ENCODE measurements at regions not wholly inside any gene's neighbourhood (a gene's known extent, or its start where the extent isn't known, plus 50 kb on each side); places are given as distances from the start of the nearest gene placed in this dataset.
"Not testable (repeated sequence)": the region's sequence is repeated elsewhere in the genome, so short reads cannot be mapped to it uniquely, and the experiment has no call there.

DNA sequence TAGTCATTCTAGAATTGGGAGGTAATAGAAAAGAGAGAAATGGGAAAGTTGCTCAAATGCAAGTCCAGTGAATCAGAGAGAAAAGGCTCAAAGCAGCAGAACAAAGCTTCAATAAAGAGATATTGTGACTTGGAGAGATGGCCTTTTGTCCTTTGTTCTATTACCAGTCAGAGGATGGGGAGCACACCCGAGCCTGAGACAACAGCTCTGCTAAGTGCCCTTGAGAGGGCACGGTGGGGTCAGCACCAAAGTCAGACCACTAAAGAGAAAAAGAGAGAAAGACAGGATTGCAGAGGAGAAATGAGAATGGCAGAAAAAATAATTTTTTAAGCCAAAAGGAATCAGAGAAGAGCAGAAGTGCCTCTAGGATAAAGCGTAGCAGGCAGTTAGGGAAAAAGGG, 553.1 kb downstream of the TTLL7 start:
- not testable (repeated sequence) for DNase-seq

DNA sequence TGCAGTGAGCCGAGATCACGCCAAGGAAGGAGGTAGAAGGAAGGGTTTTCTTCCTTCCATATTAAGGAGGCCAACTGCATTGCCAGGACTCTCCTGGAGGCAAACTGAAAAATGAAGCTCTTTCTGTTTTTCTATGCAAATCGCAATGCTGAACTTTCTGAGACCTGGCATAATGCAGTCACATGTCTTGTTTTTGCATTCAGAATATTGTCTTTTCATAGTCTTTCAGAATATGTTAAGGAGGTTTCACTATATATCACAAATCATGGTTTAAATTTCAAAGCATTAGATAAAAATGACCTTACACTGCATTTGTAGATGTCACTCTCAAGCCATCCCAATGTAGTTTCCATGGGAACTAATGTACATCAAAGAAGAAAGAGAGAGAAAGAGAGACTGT, 556.5 kb downstream of the TTLL7 start:
- not testable (repeated sequence) for DNase-seq

DNA sequence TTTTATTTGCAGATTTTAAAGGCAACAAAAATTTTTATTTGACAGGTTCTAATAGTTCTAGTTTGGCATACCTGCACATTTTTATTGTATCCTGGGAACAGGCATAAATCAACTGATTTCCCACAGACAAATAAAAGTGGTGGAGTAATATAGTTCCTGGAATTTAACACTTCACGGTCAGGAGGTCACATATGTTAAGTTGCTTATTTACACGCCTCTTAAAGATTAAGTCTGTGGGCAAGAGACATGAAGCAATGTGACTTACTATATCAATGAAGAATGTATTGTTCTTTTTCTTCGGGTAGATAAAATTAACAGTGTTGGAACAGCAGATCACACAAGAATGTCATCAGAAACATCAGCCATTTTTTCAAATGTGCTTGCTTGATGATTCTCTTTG, 558.3 kb downstream of the TTLL7 start:
- DNase-seq, result not testable (repeated sequence)

DNA sequence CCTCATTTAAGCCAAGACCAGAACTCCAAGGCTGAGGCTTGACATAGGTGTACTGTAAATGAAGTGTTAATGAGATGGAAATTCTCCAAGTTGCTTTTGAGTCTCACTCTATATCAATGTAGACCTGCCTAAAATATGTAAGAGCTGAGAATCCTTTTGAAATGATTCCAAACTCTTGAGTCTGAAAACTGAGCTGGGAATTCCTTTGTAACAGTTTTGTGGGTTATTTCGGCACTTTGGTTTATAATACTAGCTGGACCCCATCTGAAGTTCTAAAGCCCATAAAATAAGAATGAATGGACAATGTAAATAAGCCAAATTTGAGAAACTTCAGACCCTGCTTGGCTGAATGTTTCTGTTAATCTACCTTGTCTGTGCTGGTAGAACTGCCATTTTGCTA, 558.9 kb downstream of the TTLL7 start:
- DNase-seq, result not testable (repeated sequence)

DNA sequence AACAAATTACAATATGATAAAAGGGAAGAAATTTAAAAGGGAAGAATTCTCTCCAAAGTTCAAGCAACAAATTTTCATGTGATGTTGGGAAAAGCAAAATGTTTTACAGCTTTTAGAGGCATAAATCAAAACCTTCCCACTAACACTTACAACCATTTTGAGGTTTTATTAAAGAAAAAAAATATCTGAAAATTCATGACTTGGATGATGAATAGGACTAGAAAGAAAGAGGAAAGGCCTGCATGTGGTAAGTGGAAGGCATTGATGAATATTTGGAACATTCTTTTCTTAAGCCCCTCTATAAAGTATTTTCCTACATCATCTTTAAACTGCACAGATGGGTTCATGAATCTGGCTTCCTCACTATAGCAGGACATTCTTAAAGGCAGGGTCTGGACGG, 560.6 kb downstream of the TTLL7 start:
- not testable (repeated sequence) for DNase-seq

DNA sequence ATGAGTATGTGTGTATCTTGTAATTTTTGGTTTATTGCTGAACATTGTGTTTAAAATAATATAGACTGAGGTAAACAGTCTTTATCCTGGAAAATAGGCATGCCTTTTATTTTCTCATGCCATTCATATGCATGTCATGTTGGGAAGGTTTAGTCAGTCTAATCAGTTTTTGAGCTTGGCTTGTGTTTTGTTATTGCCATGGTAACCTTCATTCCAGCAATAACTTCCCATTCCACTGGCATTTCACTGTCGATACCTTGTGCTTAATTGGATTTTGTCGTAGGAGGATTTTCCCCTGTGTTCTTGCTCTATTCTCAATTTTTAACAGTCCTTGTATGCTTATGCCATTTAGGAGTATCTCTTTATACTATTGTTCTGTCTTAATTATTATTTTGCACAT, 563.6 kb downstream of the TTLL7 start:
- DNase-seq, result not testable (repeated sequence)

DNA sequence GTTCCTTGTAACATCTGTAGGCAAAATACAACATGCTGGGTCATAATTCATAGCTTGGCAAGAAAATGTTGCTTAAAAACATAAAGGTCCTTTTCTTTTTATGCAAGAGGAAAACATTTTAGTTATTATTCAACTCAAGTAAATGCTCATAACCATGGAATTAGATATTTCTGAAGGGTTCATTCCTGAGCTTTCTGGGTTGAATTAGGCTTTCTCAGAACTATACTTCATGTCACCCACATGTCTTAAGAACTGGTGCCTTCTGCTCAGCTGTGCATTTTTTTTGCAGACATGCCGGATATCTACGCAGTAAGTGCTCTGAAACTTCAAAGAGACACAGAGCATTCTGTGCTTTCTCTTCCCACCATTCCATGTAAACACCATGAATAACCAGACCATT, 571.4 kb downstream of the TTLL7 start:
- DNase-seq, result not testable (repeated sequence)

DNA sequence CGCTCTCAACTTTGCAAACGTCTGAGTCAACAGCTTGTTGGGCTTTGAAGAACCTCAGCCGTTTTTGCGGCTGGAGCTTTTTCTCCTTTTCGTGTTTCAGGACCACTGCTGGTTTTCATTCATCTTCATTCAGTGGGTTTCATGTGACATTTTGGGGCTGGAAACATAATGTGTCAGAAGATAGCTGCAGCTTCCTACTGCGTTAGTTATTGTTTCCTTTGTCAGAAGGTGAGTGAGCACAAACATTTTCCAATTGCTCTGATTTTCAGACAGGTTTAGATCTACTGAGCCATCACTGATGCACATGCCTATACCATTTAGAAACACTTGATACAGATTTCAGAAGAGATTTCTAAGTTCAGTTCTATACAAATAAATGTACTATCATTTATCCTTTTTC, 575.5 kb downstream of the TTLL7 start:
- not testable (repeated sequence) for DNase-seq

DNA sequence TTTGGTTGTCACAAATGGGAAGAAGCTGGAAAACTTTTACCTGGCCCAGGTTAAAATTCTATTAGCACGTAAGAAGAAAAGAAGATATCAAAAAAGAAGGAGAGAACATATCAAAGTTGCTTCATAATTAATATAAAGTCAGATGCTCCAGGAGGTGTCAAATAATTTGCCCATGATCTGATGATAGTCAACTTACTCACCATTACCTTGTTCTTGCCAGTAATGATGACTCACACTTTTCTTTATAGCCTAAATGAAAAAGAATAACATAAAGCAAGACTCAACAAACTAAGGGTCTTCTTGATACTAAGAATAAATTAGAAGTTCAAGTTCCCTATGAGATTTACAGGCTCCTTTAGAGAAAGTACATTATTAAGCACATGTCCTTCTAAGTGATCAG, 580.4 kb downstream of the TTLL7 start:
- no peak for DNase-seq

DNA sequence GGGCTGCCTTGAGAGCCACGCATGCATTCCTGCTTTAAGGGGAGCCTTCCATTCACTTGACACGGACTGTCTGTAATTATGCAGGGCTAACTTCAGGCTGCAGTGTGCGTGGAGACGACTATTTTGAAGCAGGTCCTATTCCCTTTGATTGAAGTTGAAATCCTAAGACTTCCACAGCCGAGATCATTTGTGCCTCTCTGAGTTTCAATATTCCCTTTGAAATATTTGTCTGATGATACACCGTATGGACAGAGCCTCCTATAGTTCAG, 585.2 kb downstream of the TTLL7 start:
- DNase-seq, result not testable (repeated sequence)

DNA sequence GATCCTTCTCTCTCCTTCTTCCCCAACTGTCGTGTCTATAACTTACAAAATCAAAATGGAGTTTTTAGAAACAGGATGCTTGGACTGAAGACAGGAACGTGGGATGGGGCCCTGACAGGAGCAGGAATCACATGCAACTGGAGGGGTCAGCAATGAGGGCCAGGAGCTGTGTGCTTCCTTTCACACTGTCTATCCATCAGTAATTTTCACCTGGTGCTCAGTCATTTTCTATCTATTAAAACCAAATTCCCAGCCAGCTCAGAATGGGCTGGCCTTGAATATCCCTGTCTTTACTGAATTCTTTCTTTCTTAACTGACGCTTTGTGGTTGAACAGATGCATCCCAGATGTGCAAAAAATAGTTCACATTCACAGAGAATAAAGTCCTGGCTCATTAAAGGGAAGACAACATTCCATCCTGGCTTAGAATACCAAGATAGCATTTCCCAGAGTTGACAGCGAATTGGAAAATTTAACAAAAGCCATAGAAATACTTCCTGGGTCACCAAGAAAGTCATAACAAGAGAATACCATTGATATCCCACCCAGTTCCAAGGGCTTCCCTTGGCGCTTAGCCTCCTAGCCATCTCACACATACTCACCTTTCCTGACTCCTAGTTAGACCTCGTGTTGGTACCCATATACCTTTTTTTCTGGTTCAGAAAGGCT, 588.1 kb downstream of the TTLL7 start:
- not testable (repeated sequence) for DNase-seq

DNA sequence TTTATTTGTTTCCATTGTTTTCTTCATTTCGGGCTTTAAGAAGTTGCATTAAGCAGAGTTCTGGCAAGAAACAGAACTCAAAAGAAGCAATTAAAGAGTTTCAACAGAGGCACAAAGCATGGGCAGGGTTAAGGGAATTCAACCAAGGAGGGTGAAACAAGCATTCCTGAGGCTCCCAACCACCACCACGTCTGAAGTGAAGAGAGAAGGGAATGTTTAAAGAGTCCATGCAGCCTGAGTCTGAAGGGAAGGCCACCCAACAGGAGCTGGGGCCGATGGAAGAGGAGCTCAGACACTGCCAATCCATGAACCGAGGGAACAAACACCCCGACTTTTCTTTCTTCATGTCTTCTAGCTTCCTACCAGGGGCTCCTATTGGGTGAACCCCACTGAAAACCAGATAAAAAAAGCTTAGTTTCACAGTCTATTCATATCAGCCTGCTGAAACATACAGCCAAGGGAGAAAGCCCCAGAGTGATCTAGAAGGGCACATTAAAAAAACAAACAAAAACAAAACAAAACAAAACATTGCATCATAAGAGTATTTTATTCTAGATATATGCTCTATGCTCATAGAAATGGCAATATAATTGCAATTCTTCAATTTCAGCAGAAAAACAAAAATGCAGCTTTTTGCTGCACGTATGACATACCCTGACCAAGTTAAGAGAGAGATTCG, 592.1 kb downstream of the TTLL7 start:
- not testable (repeated sequence) for DNase-seq

DNA sequence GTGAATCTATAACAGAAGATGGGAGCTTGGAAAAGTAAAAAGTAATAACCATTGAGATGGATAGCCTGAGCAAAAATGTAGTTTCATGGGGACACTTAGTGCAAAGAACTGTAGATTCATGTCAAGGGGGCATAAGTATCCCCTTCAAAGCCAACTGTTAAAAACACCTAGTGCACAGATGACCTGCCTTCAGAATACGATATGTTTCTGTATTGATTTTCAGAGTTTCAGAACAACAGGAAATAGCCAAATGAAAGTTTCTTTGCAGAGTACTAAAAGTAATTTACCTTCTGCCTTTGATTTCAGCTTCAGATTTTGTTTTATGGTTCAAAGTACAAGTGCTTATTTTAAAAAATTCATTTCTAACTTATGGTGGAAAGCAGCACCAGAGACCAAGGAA, 593.1 kb downstream of the TTLL7 start:
- DNase-seq, result not testable (repeated sequence)

DNA sequence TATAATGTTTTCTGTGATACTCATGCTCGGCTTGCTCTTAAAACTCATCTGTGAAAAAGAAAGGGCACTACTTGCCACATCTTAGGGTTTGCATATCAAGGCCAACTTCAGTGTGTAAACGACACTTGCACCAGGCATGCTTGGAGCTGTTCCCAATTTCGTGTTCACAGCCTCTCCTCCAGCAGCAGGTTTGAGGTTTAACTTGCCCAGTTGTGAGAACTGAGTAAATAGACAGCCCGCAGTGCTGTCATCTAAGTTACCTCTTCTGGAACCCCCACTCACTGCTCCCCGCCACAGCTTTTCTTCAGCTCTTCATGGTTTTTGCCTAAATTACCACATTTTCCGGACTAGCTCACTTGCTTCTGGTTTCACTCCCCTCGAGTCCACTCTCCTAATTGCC, 595.4 kb downstream of the TTLL7 start:
- DNase-seq, result not testable (repeated sequence)

DNA sequence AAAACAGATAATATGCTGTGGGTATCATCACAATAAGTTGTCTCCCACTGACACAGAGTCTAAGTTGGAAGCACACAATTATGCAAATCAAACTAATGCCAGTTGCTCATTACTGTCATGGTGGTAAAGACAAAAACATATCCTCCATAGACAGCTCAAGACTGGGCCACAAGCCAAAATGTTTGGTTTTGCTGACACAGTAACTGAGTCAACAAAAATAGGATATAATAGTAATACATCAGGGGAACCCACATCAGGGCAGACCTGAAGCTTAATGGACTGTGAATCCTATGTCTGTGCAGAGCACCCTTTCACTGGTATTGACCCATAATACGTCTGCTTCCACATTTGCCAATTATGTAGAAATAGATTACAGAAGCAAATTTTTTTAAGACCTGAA, 597.8 kb downstream of the TTLL7 start:
- DNase-seq, result not testable (repeated sequence)

DNA sequence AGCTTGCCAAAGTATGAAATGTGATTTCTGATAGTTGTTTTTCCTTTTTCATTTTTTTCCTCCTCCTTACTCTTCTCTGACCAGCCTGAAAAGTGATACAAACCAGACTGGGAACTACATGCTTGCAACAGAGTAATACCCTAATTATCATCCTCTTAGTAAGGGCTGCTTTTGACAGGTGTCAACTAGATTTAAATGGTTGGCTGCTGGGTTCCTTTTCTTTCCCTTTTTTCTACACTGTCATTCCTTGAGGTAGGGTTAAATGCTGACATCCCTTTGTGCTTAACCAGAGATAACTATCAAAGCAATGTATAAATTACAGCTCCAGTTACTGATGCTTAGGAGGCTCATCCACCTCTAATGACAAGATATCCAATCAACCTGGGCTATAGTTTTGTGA, 598.8 kb downstream of the TTLL7 start:
- not testable (repeated sequence) for DNase-seq

DNA sequence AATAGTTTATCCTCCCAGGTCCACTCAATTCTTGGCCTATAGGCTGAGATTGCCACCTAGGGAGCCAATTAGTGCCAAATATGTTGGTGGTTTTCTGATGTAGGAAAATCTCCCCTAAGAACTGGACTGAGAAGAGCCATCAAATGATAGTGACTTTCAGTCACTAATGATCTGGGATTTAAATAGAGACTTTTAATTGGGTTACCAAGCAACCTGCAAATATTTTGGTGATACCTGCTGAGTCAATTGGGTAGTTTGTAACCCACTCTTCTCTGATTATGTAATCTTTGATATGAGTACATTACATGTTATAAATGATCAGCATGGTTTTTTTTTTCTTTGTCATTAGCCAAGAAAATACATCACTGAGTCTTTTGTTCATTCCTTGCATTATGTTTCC, 600.8 kb downstream of the TTLL7 start:
- not testable (repeated sequence) for DNase-seq

DNA sequence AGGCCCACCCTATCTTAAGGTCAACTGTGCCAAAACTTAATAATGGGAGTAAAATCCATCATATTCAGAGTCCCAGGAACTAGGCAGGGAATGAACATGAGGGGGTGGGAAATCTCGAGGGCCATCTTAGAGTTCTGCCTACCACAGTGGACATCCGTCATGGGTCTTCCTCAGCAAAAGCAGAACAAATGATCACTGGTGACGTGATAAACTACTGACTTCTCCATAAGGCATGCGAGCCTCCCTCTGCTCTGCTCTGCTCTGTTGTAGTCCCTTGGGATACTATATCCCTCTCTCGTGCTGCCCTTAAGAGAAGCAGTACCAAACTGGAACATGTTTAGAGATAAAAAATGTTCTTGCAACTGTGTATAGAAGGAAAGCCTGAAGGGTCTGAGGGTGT, 603.8 kb downstream of the TTLL7 start:
- not testable (repeated sequence) for DNase-seq

DNA sequence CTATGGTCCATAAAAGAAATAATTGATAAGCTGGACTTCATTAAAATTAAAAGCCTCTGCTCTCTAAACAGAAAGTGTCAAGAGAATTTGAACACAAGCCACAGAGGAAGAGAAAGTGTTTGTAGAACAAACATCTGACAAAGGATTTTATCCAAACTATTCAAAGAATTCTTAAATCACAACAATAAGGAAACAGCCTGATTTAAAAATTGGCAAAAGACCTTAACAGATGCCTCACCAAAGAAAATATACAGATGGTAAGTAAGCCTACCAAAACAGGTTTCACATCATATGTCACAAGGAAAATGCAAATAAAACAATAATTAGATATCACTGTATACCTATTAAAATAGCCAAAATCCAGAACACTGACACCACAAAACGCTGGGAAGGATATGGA, 612.0 kb downstream of the TTLL7 start:
- DNase-seq, result not testable (repeated sequence)

DNA sequence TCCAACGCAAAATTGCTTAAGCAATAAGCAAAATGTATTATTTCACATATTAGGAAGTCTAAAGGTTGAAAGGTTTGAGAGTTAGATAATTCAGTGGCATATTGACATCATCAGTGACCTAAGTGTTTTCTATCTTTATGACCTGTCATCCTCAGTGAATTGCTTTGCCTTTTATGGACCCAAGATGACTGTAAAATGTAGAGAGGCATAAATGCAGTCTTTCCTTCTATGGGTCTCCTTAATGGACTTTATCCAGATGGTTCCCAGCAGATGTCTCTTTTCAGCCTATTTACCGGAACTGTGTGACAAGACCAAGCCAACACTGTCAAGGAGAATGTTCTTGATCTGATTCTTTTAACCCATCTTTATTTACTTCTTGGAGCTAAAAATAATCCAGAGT, 615.8 kb downstream of the TTLL7 start:
- DNase-seq, result not testable (repeated sequence)

DNA sequence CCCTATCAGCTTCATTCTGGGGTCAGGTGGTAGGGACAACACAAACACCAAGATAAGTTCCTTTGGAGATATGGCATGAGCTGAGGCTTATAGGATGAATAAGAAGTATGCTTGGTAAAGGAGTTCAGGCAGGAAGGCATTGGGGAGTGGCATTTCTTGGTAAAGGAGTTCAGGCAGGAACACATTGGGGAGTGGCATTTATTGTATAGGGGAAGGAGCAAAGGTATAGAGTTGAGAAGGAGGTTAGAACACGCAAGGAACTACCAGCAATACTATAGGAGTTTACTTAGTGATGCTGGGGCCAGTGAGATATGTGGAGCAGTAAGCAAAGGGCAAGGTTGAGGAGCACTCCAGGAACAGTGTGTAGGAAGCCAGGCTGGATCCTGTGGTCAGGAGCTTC, 625.9 kb downstream of the TTLL7 start:
- not testable (repeated sequence) for DNase-seq

DNA sequence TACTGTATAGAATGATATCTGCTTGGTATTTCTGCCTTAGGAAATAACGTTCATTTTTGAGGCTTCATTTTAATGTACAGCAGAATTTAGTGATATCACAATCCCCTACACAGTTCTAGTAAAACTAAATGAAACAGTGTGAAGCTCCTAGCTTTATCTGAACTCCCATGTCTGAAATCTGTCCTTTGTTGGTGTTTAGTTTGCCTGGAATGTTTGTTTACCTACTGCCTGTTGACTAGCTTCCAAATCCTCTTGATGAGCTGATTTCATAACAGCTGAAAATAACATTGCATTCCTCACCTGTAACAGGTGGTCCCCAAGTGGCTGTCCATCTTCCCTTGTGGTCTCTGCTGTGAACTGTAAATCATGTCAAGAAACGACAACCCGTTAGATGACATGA, 629.1 kb downstream of the TTLL7 start:
- DNase-seq, result not testable (repeated sequence)

DNA sequence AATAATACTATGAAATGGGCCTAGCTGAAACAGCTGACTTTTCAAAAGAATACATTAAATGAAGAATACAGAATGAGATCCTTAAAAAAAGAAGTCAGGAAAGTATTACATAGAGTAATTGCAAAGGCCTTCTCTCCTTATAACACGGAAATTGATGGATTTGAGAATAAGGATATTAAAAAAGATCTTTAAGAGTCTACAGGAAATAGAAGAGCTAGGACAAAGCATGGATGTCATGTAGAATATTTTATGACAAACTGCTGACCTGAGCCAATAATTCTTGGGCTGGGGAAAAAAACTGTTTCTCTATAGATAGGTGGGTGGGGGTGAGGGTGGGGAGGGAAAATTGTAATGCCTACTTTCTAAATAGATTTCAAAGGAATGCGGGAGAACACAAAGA, 633.6 kb downstream of the TTLL7 start:
- DNase-seq, result not testable (repeated sequence)

DNA sequence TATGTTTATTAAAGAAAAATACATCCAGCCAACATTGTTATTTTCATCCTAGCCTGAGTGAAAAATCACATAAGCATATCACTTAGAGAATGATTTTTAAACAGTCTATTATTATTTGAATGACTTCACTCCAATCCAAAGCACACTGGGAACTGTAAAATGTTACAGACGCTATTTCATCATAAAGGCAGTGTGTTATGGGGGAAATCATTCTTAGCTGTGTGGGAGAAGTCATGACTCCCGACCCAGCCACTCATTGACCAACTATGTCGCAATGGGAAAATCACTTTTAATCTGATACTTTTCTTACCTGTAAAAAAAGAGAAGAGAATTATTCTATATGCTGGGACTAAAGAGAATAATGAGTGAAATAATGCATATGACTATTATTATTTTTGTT, 653.6 kb downstream of the TTLL7 start:
- not testable (repeated sequence) for DNase-seq

DNA sequence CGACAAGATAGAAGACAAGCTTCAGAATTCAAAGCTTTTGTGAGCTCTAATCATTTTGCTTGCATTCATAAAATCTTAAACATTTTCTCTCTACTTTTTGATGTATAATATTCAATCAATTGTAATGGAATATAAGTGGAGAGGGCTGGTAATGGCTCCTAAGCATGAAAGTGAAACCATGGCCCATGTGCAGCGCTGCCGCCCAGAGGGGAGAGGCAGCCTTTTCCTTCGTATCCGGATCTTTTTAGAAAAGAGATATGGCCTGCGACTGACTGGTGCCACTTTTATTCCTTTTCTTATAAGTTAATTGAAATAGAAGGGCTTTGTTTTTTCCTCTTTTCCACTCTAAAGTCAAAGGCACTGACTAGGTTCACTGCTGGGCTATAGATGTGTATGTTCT, 655.2 kb downstream of the TTLL7 start:
- DNase-seq, result not testable (repeated sequence)
